OCI-LY7 (cell line): ENCODE measurements at regions not wholly inside any gene's neighbourhood (a gene's known extent, or its start where the extent isn't known, plus 50 kb on each side); places are given as distances from the start of the nearest gene placed in this dataset.

Experiments
- BruUV-seq: library from RNA; stranded (reverse); fragments of 400-500 nt; replicated peaks from 2 replicates; lab custom pipeline; 2021; lab: Mats Ljungman, UMichigan
- CTCF ChIA-PET: fragments of 300-600 bp; sonication (Branson Sonifier 250); formaldehyde crosslinking; loops from one replicate; lab custom pipeline; 2022; ENCODE audit warnings: antibody characterized with exemption; ENCODE audit not compliant: unreplicated experiment; lab: Charles Lee
- POLR2A ChIA-PET: fragments of 300-600 bp; sonication (Branson Sonifier 250); formaldehyde crosslinking; loops from one replicate; lab custom pipeline; 2022; ENCODE audit warnings: antibody characterized with exemption; lab: Charles Lee
- DNase-seq: peaks from one replicate; pipeline ENCODE4 v3.0.0-alpha.2; 2015; ENCODE audit warnings: low spot score
- H2AFZ ChIP-seq: fragments of 200-600 bp; sonication (generic), shearing (Covaris generic); 2 replicates; pipeline ENCODE4 v1.6.1; 2014; ENCODE audit warnings: mild to moderate bottlenecking, antibody characterized with exemption, low read length, moderate library complexity
- H3K27ac ChIP-seq: fragments of 200-600 bp; sonication (generic); 2 replicates; pipeline ENCODE4 v1.5.1; 2014; ENCODE audit warnings: mixed run types, low read depth, mild to moderate bottlenecking, moderate library complexity, low read length, inconsistent platforms; ENCODE audit not compliant: poor library complexity, severe bottlenecking
- H3K36me3 ChIP-seq: fragments of 200-600 bp; sonication (generic); 2 replicates; pipeline ENCODE4 v1.6.1; 2014; ENCODE audit warnings: mild to moderate bottlenecking, antibody characterized with exemption, low read length, moderate library complexity, mixed read lengths; ENCODE audit not compliant: insufficient read depth
- H3K4me1 ChIP-seq: fragments of 200-600 bp; sonication (generic); 2 replicates; pipeline ENCODE4 v1.5.1; 2014; ENCODE audit warnings: mild to moderate bottlenecking, low read length; ENCODE audit not compliant: insufficient read depth, poor library complexity, severe bottlenecking
- H3K4me2 ChIP-seq: fragments of 200-600 bp; sonication (generic); 2 replicates; pipeline ENCODE4 v1.6.1; 2014; ENCODE audit warnings: mild to moderate bottlenecking, low read length
- H3K4me3 ChIP-seq: fragments of 200-600 bp; sonication (generic); 2 replicates; pipeline ENCODE4 v1.5.1; 2014; ENCODE audit warnings: mild to moderate bottlenecking, low read depth, low read length; ENCODE audit not compliant: poor library complexity, severe bottlenecking
- H3K79me2 ChIP-seq: fragments of 200-600 bp; sonication (generic); 2 replicates; pipeline ENCODE4 v1.6.1; 2016; ENCODE audit warnings: low read depth, mild to moderate bottlenecking, low read length, moderate library complexity, mixed read lengths; ENCODE audit not compliant: insufficient read depth
- H3K9me2 ChIP-seq: fragments of 200-600 bp; sonication (generic); 2 replicates; pipeline ENCODE4 v1.6.1; 2016; ENCODE audit warnings: mild to moderate bottlenecking, low read length, mixed read lengths; ENCODE audit not compliant: insufficient read depth
- H3K9me3 ChIP-seq: fragments of 200-600 bp; sonication (generic); 2 replicates; pipeline ENCODE4 v1.6.1; 2014; ENCODE audit warnings: mild to moderate bottlenecking, mixed run types, low read length, mixed read lengths
- H4K20me1 ChIP-seq: fragments of 200-600 bp; sonication (generic); 2 replicates; pipeline ENCODE4 v1.6.1; 2014; ENCODE audit warnings: mild to moderate bottlenecking, antibody characterized with exemption, low read length, moderate library complexity, mixed read lengths; ENCODE audit not compliant: insufficient read depth
- EZH2phosphoT487 ChIP-seq: fragments of 200-600 bp; sonication (generic); IDR thresholded peaks from 2 replicates; pipeline ENCODE4 v1.6.1; 2018; ENCODE audit warnings: low read depth, borderline replicate concordance, mild to moderate bottlenecking, mixed run types, antibody characterized with exemption, low read length, moderate library complexity, mixed read lengths
- intact Hi-C: fragments of 100-400 bp; cut with micrococcal nuclease; formaldehyde crosslinking; loops from one replicate; pipeline ENCODE4 v1.10.0; 2022; ENCODE audit not compliant: unreplicated experiment
- TF ChIP-seq, protein P1 (sequence below): fragments of 200-600 bp; sonication (generic); conservative IDR thresholded peaks from 2 replicates; pipeline ENCODE4 v1.5.1; 2014; ENCODE audit warnings: mild to moderate bottlenecking, antibody characterized with exemption, low read length, moderate library complexity, mixed read lengths

DNA sequence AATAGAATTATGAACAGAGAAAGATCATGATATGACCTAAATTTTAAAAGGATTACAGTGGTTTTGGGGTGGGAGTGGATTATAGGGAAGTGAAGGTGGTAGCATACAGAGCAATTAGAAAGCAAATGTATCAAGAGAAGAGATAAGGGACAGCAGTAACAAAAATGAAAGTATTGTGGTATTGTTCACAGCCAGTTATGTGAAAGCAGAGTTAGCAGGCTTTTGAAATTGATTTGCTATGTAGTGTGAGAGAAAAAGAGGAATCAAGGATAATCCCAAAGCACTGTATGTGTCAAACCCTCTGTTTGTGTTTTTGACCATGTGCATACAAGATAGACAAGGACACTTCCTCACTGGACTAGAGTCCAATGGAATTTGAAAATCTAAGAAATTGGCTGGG, 1721.4 kb downstream of the PCDH9 start:
- intact Hi-C loops = no loop called here

DNA sequence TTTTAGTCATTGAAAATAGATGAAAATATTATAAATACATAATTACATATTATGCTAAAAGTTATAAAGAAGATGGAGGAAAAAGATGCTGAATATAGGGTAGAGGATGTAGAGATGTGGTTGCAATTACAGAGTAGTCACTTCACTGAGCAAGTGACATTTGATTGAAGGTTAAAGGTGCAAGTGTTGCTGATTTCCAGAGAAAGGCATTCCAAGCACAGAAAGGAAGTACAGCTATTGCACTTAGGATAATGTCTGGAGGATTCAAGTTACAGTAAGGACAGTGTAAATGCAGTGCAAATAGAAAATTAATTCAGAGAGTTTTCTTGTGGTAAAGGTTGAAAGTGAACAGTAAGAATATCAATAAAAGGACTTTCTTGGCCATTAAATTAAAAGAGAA, 1721.8 kb downstream of the PCDH9 start:
- CTCF ChIA-PET = no interaction called here
- intact Hi-C loops = no loop called here
- no peaks in the 10 kb centered on the region for H3K36me3 ChIP-seq
- H3K9me3 ChIP-seq = no peaks in the 10 kb centered on the region
- no peaks in the 10 kb centered on the region for H3K4me1 ChIP-seq
- H2AFZ ChIP-seq = no peak overlapping the region
- POLR2A ChIA-PET = no interaction called here
- H4K20me1 ChIP-seq = no peaks in the 10 kb centered on the region
- H3K27ac ChIP-seq = no peak overlapping the region
- no TSS peak for BruUV-seq
- DNase-seq = no peak
- H3K79me2 ChIP-seq = no peaks in the 10 kb centered on the region
- no peak overlapping the region for H3K4me3 ChIP-seq
- H3K4me2 ChIP-seq = no peak overlapping the region
- no peak for TF ChIP-seq EZH2phosphoT487
- TF ChIP-seq, protein P1, sequence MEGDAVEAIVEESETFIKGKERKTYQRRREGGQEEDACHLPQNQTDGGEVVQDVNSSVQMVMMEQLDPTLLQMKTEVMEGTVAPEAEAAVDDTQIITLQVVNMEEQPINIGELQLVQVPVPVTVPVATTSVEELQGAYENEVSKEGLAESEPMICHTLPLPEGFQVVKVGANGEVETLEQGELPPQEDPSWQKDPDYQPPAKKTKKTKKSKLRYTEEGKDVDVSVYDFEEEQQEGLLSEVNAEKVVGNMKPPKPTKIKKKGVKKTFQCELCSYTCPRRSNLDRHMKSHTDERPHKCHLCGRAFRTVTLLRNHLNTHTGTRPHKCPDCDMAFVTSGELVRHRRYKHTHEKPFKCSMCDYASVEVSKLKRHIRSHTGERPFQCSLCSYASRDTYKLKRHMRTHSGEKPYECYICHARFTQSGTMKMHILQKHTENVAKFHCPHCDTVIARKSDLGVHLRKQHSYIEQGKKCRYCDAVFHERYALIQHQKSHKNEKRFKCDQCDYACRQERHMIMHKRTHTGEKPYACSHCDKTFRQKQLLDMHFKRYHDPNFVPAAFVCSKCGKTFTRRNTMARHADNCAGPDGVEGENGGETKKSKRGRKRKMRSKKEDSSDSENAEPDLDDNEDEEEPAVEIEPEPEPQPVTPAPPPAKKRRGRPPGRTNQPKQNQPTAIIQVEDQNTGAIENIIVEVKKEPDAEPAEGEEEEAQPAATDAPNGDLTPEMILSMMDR = no peak
- no peaks in the 10 kb centered on the region for H3K9me2 ChIP-seq

More for the DNA sequence above, 1721.4 kb downstream of the PCDH9 start:
- no peaks in the 10 kb centered on the region for H4K20me1 ChIP-seq
- ChIA-PET POLR2A (no interaction called here), CTCF (no interaction called here)
- H2AFZ ChIP-seq = no peak overlapping the region
- no peaks in the 10 kb centered on the region for H3K79me2 ChIP-seq
- H3K9me3 ChIP-seq = no peaks in the 10 kb centered on the region
- no peak overlapping the region for H3K4me2 ChIP-seq
- no peak for DNase-seq
- no peak overlapping the region for H3K27ac ChIP-seq
- TF ChIP-seq EZH2phosphoT487 = no peak
- TF ChIP-seq, protein P1 = no peak
- BruUV-seq = no TSS peak
- H3K9me2 ChIP-seq = no peaks in the 10 kb centered on the region
- H3K4me1 ChIP-seq = no peaks in the 10 kb centered on the region
- H3K4me3 ChIP-seq = no peak overlapping the region
- H3K36me3 ChIP-seq = no peaks in the 10 kb centered on the region

DNA sequence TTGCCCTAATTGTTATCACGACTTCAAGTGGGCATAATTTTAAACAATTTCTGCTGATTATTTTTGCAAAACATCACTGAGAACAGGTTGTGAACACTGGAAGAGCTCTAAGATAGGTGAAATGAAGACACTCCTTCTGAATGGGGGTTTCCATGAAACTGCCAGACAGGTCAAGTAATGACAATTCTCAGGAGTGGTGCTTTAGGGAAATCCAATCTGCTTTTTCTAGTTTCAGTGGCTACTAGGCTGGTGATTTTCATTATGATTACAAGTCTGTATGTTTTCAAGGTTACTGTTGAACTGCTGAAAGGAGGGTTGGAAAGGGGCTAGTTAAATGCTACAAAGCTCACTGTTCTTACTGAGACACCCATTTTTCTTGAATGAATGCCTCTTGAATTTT, 1724.2 kb downstream of the PCDH9 start:
- Histone ChIP-seq H3K27ac (no peak overlapping the region), H3K79me2 (no peaks in the 10 kb centered on the region), H3K4me1 (no peaks in the 10 kb centered on the region), H4K20me1 (no peaks in the 10 kb centered on the region), H3K9me3 (no peaks in the 10 kb centered on the region), H3K36me3 (no peaks in the 10 kb centered on the region), H3K4me3 (no peak overlapping the region), H3K4me2 (no peak overlapping the region), H2AFZ (no peak overlapping the region), H3K9me2 (no peaks in the 10 kb centered on the region)
- CTCF ChIA-PET = no interaction called here
- no peak for DNase-seq
- POLR2A ChIA-PET = no interaction called here
- no peak for TF ChIP-seq EZH2phosphoT487
- TF ChIP-seq, protein P1 = no peak
- no TSS peak for BruUV-seq
- intact Hi-C loops = no loop called here
